ENCODE measurements at regions not wholly inside any gene's neighbourhood (a gene's known extent, or its start where the extent isn't known, plus 50 kb on each side); places are given as distances from the start of the nearest gene placed in this dataset.

- no peak for TF ChIP-seq EZH2 (IDR thresholded peaks at IDR 0.05; ENCODE audit: borderline replicate concordance, low read length)
- TF ChIP-seq, protein P1, sequence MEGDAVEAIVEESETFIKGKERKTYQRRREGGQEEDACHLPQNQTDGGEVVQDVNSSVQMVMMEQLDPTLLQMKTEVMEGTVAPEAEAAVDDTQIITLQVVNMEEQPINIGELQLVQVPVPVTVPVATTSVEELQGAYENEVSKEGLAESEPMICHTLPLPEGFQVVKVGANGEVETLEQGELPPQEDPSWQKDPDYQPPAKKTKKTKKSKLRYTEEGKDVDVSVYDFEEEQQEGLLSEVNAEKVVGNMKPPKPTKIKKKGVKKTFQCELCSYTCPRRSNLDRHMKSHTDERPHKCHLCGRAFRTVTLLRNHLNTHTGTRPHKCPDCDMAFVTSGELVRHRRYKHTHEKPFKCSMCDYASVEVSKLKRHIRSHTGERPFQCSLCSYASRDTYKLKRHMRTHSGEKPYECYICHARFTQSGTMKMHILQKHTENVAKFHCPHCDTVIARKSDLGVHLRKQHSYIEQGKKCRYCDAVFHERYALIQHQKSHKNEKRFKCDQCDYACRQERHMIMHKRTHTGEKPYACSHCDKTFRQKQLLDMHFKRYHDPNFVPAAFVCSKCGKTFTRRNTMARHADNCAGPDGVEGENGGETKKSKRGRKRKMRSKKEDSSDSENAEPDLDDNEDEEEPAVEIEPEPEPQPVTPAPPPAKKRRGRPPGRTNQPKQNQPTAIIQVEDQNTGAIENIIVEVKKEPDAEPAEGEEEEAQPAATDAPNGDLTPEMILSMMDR (conservative IDR thresholded peaks at IDR 0.05 in 1 of 2, IDR thresholded peaks at IDR 0.05 in 1 of 2; ENCODE audit: extremely low read depth in 1 of 2, insufficient read depth in 1 of 2, low read depth in 1 of 2, low read length in 2 of 2): no peak
These were observed 138.0 kb upstream of the SMAD3 start for GRCh38 chr15:66927201-66928077.

Measured in mammary epithelial cell (primary cell).